SK-N-MC (cell line): ENCODE measurements at regions not wholly inside any gene's neighbourhood (a gene's known extent, or its start where the extent isn't known, plus 50 kb on each side); places are given as distances from the start of the nearest gene placed in this dataset.

Source experiments
- EZH2 ChIP-seq: fragments of 200-600 bp; sonication (generic); IDR thresholded peaks from one replicate; pipeline ENCODE4 v1.6.1; 2017; ENCODE audit warnings: antibody characterized with exemption
- FOXP2 ChIP-seq: optimal IDR thresholded peaks from 2 replicates; pipeline ENCODE3; 2011; ENCODE audit warnings: mild to moderate bottlenecking, moderate library complexity; ENCODE audit not compliant: insufficient read depth; ENCODE audit errors: extremely low read length, control extremely low read depth
- POLR2AphosphoS5 ChIP-seq: IDR thresholded peaks from 2 replicates; pipeline ENCODE4 v1.6.1; 2012; ENCODE audit warnings: mild to moderate bottlenecking, low read depth, low read length, borderline replicate concordance

GRCh38 chr10:58930500-58930899 is 245.9 kb upstream of the PHYHIPL start:
- TF ChIP-seq POLR2AphosphoS5 (no peak), EZH2 (no peak), FOXP2 (no peak)
